ENCODE measurements at regions not wholly inside any gene's neighbourhood (a gene's known extent, or its start where the extent isn't known, plus 50 kb on each side); places are given as distances from the start of the nearest gene placed in this dataset.
A peak's percentile ranks its signal among the peaks of the same experiment; 100 is the strongest.
"Not testable (repeated sequence)": the region's sequence is repeated elsewhere in the genome, so short reads cannot be mapped to it uniquely, and the experiment has no call there.

- DNase-seq: not testable (repeated sequence)
These were observed 105.6 kb upstream of the ATL2 start for GRCh38 chr2:38482710-38483109.

DNA sequence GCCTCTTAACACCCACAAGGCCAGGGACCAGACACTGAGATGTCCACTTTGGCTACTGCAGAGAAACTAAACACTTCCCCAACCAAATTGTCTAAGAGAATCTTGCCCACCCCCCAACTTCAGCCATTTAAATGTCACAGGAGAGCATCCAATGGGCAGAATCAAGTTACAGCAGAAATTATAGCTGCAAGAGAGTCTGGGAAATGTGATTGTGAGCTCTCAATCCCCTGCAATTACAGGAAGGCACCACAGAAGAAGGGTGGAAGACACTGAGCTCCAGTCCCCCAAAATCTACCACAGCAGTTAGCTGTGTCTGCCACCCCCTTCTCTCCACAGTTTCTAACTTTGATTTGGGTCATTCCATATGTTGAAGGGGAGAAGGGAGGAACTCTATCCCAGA is 103.5 kb upstream of the ATL2 start:
- DNase-seq: no peak

GRCh38 chr2:38477006-38477405 is 99.9 kb upstream of the ATL2 start:
- no peak for DNase-seq

DNA sequence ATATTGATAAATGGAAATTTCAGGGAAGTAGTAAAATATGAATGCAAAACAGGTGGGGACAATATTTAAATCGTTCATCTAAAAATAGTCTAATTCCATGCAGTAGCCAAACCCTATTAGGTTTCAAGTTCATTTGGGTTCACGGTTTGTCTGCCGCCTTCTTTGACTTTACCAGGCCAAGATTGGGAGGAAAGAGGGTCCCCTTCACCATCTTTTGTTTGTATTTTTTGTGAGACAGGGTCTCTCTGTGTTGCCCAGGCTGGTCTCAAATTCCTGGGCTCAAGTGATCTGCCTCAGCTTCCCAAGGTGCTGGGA is 98.5 kb upstream of the ATL2 start:
- DNase-seq: no peak

- DNase-seq: peak; percentile 7
These were observed 97.9 kb upstream of the ATL2 start for GRCh38 chr2:38474715-38475566.

- DNase-seq: no peak
These were observed 97.0 kb upstream of the ATL2 start for GRCh38 chr2:38474021-38474456.

DNA sequence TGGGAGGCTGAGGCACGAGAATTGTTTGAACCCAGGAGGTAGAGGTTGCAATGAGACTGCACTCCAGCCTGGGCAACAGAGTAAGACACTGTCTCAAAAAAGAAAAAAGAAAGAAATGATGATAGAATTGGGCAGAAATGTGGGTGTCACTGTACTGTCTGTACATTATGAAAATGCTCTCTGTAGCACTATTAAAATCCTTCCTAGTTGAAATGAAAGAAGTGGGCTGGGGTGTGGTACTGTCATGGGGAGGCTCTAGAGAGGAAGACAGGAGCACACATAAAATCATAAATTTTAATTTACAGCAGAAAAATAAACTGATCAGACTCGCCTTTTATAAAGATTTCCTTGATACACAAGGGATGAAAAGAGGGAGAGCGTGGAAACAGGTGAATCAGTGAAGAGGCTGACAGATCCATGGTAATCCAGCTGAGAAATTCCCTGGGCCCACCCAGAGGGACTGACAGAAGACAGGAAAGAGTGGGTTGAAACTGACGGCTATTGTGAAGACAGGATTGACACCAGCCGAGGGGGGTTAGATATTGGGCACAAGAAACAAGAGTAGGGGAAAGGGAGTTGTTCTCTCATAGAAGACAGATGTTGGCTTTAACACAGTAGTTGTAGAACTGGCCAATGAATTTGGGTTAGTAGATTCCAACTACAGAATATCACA is 96.4 kb upstream of the ATL2 start:
- no peak for DNase-seq

- DNase-seq: no peak
These were observed 93.0 kb upstream of the ATL2 start for GRCh38 chr2:38470115-38470514.

DNA sequence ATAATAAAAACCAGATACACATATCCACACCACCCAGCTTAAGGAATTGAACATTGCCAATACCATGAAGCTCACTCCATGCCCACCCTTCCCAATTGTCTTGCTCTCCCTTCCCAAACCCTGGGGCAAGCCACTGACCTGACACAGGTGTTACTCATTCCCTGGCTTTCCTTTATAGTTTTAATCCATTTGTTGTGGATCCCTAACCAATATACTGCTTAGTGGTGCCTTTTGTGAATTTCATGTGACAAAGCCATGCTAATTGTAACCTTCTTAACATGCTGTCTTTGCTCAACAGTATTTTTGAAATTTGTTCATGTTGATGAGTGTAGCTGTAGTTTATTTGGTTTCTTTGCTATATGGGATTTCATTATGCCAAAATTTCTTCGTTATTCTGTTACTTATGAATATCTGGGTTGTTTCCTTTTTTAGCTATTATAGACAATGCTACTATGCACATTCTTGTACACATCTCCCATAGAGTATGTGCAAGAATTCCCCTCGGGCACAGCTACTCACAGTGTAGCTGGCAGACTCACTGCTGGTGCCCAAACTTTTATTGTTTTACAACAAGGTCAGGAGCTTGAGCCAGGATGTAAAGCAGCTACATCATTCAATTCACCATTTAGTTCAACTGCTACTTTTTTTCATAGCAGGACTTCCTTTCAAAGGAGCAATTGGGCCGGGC is 90.8 kb upstream of the ATL2 start:
- DNase-seq: no peak

DNA sequence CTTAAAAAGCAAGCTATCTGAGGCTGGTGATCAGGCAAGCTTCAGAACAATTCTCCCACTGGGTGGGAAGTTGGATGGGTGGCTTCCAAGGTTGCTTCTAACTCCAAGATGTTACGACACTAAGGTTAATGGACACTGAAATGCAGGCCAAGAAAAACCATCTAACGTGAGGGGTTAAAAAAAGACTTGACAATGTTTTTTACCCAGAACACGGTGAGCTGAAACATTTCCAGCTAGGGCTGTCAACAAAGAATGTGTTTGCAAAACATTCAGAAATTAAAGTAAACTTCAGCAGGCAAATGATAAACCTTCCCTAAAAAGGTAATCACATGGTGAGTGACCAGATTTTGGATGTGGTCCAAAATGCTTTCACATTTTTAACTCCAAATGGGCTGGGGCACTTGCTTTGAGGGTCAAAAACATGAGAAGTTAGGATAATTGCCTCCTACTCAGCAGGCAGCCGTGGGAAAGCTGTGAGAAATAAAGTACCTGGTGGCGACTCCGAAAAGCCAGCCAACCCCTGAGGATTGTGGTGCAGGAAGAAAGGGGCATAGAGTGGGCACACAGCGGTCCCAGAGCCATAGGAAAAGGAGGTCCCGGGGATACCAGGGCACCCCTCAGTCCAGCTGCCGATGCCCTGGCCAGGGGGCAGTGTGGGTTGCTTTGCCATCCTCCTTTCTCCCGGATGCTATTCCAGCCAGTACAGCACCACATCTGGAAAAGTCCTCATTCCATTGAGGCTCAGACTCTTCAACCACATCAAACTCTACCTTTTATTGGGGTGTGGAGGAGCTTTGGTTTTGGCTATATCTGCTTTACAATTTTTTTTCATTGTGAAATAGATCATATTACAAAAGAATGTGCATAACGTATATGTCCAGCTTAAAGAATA is 90.0 kb upstream of the ATL2 start:
- no peak for DNase-seq

- DNase-seq: no peak
These were observed 89.3 kb upstream of the ATL2 start for GRCh38 chr2:38466409-38466808.

- DNase-seq: no peak
These were observed 88.7 kb upstream of the ATL2 start for GRCh38 chr2:38465789-38466127.

- no peak for DNase-seq
These were observed 88.1 kb upstream of the ATL2 start for GRCh38 chr2:38464971-38465788.

- no peak for DNase-seq
These were observed 86.7 kb upstream of the ATL2 start for GRCh38 chr2:38463752-38464151.

GRCh38 chr2:38462121-38462661 is 85.1 kb upstream of the ATL2 start:
- peak; percentile 36 for DNase-seq

GRCh38 chr2:38461470-38461869 is 84.4 kb upstream of the ATL2 start:
- no peak for DNase-seq

DNA sequence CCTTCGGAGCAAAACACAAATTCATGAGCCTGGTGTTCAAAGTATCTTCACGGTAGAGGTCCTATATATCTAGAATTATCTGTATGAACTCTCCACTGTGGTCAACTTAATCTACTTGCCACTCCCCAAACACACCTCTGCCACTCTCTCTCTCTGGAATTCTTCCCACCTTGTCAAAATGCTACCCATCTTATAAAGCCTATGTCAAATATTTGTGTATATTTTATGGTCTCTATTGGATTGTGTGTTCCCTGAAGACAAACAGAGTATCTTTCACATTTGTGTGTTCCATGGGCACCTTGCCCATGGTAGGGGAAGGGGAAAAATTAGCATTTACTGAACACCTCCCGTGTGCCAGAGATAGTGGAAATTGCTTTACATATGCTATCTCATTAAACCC is 83.2 kb upstream of the ATL2 start:
- DNase-seq: no peak

GRCh38 chr2:38454081-38454480 is 77.0 kb upstream of the ATL2 start:
- DNase-seq: no peak

DNA sequence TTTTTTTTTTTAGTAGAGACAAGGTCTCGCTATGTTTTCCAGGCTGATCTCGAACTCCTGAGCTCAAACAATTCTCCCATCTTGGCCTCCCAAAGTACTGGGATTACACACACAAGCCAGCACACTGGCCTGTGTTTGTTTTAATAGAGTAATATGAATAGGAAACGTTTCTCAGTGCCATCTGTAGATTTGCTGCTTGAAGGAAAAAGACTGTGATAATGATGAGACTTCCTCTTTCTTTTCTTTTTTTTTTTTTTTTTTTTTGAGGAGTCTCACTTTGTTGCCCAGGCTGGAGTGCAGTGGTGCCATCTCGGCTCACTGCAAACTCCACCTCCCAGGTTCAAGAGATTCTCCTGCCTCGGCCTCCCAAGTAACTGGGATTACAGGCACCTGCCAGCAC is 74.7 kb upstream of the ATL2 start:
- not testable (repeated sequence) for DNase-seq

DNA sequence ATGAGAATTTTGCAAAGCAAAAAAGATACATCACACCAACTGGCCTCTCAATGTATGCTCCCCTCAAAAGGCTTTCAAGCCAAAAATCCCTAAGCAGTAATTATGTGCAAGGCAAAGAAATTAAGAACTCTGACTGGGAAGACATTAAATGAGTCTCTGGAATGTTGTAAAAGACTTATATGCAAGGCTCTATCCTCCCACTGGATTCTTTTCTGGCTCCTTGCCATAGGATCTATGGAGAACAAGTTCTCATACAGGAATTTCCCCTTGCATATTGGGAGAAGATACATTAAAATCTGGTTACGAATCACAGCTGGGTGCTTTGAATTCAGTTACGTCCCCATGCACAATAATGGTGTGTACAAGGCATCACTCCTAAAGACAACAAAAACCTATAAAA is 73.4 kb upstream of the ATL2 start:
- no peak for DNase-seq

- no peak for DNase-seq
These were observed 71.8 kb upstream of the ATL2 start for GRCh38 chr2:38448692-38449410.
